Fibroblast of the aortic adventitia (primary cell): ENCODE measurements at regions not wholly inside any gene's neighbourhood (a gene's known extent, or its start where the extent isn't known, plus 50 kb on each side); places are given as distances from the start of the nearest gene placed in this dataset.

Source experiments
- DNase-seq: peaks from one replicate; pipeline ENCODE4 v3.0.0-alpha.2; 2010; ENCODE audit warnings: low read depth
- H3K4me3 ChIP-seq: 2 replicates; pipeline ENCODE4 v1.5.1; 2011; ENCODE audit warnings: low read depth, mild to moderate bottlenecking, control low read depth, low read length, moderate library complexity
- TF ChIP-seq, protein P1 (sequence below): IDR thresholded peaks from 2 replicates; pipeline ENCODE4 v1.5.1; 2011; ENCODE audit warnings: mild to moderate bottlenecking, low read length, control low read depth, inconsistent platforms; ENCODE audit not compliant: insufficient read depth

DNA sequence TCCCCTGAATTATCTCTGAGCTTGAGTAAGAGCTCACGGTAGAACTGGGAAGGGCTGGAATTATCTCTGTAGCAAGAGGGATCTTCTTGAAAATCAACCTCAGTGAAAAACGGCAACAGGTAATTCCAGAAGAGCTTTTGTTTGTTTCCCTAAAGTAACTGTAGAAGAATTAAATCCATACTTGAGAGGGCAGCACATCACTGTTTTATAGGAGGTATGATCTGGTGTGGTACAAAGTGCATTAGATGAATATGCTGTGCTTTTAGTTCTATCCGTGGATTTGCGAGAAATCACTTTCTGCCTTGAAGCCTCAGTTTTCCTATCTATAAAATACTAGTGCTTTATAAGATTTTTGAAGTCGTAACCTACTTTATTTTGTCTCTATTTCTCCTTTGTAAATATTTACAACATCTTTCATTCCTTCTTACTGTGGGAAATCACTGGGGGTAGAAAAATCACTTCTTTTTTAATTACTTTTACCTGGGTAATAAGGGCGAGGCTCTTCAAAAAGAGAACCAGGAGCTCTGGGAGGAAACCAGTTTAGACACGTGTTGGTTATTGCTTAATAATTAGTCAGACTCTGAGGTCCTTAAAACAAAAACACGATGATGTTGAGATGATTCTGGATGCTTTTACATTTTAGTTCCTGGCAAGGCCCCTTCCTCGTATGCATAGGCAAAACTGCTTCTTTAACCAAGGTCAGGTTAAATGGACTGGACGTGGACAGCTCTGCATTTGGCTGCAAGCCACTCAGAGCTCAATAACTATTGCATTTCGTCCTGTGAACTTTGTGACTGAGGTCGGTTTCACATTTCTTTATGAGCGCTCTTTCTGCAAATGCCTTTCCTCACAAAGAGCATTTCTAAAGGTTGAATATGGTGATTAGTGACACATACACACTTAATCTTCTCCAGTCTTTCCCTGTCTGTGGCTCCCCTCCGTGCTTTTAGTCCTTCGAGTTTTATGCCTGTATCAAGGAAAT lies 376.1 kb downstream of the BRINP1 start:
- no peak for DNase-seq
- TF ChIP-seq, protein P1, sequence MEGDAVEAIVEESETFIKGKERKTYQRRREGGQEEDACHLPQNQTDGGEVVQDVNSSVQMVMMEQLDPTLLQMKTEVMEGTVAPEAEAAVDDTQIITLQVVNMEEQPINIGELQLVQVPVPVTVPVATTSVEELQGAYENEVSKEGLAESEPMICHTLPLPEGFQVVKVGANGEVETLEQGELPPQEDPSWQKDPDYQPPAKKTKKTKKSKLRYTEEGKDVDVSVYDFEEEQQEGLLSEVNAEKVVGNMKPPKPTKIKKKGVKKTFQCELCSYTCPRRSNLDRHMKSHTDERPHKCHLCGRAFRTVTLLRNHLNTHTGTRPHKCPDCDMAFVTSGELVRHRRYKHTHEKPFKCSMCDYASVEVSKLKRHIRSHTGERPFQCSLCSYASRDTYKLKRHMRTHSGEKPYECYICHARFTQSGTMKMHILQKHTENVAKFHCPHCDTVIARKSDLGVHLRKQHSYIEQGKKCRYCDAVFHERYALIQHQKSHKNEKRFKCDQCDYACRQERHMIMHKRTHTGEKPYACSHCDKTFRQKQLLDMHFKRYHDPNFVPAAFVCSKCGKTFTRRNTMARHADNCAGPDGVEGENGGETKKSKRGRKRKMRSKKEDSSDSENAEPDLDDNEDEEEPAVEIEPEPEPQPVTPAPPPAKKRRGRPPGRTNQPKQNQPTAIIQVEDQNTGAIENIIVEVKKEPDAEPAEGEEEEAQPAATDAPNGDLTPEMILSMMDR, result no peak
- H3K4me3 ChIP-seq, result no peak overlapping the region

DNA sequence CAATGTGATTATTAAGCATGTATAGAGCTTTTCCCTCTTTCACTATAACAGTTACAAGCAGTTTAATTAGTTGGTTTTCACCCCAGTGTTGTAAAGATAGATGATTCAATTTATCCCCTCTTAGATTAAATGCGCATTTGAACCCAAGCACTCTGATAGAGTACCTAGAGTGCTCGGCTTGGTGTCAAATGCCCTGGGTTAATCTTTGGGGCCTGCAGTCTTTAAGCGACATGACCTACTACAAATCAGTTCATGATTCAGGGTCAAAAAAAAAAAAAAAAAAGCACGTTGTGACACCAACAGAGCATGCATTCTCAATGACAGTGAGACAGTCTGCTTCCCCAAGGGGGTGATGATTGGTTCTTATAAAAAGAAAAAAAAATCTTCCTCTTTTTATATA lies 375.3 kb downstream of the BRINP1 start:
- no peak for DNase-seq
- H3K4me3 ChIP-seq, result no peak overlapping the region
- TF ChIP-seq, protein P1, result no peak

GRCh38 chr9:119002491-119002890 lies 366.7 kb downstream of the BRINP1 start:
- DNase-seq, result no peak
- TF ChIP-seq, protein P1, result no peak
- H3K4me3 ChIP-seq, result no peak overlapping the region

GRCh38 chr9:119003201-119003611 lies 366.0 kb downstream of the BRINP1 start:
- H3K4me3 ChIP-seq, result no peak overlapping the region
- TF ChIP-seq, protein P1, result no peak
- DNase-seq, result no peak

- no peak for DNase-seq
- TF ChIP-seq, protein P1, result no peak
- no peak overlapping the region for H3K4me3 ChIP-seq
Measured at GRCh38 chr9:119003882-119004617, 365.2 kb downstream of the BRINP1 start.

GRCh38 chr9:119004618-119004990 lies 364.6 kb downstream of the BRINP1 start:
- H3K4me3 ChIP-seq, result no peak overlapping the region
- TF ChIP-seq, protein P1, result no peak
- DNase-seq, result peak; percentile 25
